ENCODE measurements at regions not wholly inside any gene's neighbourhood (a gene's known extent, or its start where the extent isn't known, plus 50 kb on each side); places are given as distances from the start of the nearest gene placed in this dataset.

DNA sequence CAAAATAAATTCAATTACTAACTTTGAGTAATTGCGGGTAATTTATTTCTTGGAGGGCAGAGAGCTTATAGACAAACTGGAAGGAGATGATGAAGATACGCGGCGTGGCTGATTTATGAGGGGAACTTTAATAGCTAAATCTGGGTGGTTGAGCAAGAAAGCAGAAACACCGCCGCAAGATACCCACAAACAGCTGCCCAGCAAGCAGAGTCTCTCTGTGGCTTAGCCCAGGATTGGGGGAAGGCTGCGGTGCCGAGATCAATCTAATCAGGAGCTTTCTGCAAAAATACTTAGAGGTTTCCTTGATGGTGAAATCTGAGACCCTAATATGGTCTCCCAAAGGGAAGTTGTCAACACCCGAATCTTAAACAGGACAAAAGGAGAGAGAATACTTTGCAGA lies 94.9 kb upstream of the MGMT start:
- DNase-seq = no peak

DNA sequence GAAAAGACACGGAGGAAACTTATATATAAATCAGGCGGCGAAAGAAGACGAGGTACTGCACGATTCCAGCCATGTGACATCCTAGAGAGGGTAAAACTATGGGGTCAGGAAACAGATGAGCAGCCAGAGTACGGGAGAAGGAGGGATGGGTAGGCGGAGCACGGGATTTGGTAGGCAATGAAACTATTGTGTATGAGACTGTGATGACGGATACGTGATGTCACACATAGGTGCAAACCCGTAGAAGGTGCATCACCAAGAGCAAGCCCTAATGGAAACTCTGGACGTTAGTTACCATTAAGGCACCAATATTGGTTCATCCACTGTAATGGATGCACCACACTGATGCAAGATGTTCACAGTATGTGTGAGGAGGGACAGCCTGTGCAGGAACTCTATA lies 93.8 kb upstream of the MGMT start:
- DNase-seq = no peak

DNA sequence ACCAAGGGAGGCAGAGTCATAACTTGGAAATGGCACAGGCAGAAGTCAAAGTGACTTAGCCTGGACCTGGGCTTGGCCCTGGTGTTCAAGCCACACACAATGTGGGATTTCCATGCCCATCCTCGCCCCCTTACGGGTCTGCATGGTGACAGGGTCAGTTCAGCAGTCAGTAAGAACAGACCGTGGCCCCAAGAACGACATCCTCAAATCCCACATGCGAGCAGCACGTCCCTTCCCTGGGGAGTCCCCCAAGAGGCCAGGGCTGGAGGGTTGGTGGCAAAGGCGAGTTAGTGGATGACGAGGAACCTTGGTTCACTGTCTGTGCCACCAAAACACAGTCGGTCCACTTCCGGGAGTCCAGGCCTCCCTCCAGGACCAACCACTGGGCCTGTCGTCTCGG lies 93.3 kb upstream of the MGMT start:
- DNase-seq = no peak

DNA sequence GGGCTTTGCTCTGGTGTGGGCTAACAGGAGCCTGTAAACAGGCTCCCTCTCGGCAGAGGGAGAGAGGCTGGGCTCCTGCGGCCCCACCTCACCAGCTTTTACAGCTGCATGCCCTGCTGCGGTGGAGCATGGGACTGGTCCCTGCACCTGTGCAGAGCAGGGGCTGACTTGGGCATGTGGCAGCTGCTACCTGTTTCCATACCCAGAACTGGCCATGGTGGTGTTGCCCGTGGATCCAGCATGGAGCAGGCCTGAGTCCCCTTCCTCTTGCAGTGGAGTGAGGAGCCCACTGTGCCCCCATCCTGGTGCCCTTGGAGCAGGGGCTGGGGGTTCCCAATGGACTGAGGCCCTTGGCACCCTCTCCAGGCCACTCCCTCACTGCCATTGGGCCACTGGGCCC lies 91.9 kb upstream of the MGMT start:
- no peak for DNase-seq

DNA sequence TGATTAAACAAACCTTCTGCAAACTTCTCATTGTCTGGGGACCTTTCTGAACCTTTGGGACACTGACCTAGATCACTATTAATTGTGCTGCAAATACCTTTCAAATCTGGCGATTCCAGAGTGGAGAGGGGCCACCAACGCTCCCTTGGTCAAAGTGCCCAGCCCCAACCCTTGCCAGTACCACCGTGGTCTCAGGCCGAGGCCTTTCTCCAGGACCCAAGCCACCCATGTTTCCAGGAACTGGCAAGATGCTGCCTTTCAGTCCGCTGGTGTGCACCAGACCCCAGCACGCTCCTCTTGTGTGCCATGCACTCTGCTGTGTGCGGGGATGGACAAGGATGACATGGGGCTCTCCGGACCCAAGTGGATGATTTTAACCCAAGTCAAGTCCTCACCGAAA lies 91.1 kb upstream of the MGMT start:
- DNase-seq = no peak

DNA sequence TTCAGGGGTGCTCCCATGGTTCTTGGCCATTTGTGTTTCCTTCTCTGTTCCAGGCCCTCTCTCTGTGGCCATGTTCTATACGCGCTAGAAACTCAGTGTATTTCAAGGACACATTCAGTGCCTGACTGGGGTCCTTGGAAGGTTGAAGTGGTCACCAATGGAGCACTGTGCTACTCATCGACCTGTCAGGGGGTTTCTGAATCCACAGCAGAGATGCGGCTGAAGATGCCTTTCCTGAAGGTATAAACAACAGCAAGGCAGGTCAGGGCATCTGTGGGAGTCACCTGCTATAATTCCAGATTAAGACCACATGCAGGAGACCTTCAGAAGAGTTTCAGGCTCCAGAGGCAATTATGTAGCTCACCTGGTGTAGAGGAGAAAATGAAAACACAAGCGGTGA lies 86.8 kb upstream of the MGMT start:
- no peak for DNase-seq

DNA sequence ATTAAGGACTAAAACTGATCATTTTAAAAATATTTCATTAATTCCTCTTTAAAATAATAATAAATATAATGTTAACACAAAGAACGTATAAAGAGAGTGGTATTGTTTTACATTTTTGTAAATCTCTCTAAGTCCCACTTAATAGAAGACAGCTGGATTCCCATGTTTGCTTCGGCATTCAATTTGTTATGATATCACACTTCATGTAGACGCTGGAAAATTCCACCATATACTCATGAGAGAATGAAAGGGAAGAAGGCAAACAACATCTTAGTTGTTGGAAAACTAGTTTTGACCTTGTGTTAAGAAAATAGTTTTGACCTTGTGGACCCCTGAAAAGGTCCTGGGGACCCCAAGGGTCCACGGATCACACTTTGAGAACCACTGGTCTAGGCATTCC lies 85.3 kb upstream of the MGMT start:
- no peak for DNase-seq

DNA sequence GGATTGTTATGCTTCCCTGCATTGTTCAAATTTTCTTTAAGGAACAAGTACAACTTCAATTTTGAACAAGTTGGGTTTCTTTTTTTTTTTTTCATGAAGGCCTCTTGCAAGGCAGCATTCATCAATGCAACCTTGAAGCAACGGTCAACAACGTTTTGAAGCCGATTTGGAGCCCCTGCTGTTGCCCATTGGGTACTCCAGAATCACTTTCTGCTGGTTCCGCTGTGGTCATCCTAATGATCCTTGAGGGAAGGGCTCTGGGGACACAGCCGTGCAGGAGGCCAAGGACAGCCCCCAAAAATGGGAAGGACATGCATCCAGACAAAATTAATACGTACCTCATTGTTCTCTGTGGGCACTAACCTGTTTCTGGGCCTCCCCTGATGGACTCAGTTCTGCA lies 84.6 kb upstream of the MGMT start:
- no peak for DNase-seq

DNA sequence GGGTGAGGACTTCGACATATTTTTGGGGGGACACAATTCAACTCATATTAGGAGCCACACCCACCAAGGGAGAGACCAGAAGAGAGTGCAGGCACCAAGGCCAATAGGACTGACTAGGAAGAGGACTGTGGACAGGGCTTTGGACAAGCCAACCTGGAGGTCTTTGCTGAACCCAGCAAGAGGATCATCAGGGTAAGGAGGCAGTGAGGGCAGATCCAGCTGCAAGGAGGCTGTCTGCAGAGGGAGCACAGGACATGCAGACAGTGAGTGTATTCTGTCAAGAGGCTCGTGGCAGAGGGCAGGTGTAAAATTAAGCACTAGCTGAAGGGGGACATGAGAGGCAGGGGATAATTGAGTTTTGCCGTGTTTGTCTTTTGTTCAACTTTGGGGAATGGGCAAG lies 83.4 kb upstream of the MGMT start:
- no peak for DNase-seq

DNA sequence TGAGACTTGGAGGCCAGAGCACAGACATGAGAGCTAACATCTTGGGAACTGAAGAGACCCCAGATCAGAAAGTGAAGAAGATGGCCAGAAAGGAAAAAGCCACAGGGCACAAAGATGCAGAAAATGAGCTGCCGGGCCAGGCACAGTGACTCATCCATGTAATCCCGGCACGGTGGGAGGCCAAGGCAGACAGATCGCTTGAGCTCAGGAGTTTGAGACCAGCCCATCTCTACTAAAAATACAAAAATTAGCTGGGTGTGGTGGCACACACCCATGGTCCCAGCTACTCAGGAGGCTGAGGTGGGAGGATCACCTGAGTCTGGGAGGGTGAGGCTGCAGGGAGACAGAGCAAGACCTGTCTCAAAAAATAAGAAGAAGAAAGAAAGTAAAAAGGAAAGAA lies 81.4 kb upstream of the MGMT start:
- DNase-seq = no peak

DNA sequence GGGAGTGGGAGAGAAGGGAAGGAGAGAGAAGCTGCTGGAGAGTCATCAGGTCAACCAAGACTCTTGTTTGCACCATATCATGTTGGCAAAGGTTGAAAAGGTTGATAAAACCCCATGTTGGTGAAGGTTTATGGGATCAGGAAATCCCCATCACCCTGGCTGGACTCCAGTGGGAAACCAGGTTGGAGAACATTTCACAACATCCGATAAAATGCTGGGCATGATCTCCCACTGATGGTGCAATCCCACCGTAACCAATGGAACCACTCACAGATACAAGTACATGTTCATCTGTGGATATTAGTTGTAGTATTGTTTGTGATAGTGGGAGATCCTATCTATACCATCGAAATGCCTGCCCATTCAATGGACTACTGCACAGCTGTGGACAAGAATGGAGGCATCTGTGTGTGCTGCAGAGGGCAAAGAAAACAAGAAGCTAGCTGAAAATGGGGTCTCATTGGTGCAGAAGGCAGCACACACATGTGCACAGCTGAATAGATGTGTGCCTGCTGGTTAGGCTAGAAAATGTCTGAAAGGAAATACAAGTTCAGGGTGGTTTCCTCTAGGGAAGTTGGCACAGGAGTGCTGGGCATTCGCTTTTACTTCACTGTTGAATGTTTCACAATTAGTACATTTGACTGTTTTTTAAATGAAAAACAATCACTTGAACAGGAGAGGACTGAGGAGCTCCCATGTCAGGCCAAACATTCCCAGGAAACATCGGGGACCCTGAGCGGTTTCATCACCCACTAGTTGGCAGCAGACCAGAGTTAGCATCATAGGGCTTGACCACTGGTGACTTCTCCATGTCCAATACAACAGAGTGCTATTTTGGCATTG lies 80.4 kb upstream of the MGMT start:
- no peak for DNase-seq

DNA sequence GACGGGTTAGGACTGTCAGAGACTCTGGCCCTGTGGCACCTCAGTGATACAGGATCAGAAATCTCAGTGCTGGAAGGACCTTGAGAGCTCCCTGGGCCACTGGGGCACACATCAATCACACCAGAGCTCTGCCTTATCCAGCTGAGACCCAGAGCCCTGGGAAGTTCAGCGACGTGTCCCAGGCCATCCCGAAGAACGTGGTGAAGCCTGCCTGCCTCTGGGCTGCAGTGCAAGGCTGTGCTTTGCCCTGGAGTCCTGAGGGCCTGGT lies 79.8 kb upstream of the MGMT start:
- DNase-seq = no peak

DNA sequence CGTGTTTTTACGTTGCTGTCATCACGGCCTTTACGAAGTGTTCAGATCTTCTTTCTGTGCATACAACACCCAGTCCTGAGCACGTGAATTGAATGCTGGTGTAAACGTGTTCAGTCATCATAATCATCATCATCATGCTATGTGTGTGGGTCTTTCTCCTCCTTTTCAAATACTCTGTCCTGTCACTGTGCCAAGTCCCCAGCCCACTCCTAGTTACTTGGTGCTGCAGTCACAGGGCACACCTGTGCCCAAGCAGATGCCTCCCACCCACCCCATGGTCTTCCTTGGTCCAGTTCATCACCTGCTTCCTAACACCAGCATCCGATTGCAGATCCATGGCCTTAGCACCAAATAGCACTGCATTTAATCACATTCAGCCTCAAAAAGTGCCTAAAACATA lies 78.6 kb upstream of the MGMT start:
- no peak for DNase-seq

DNA sequence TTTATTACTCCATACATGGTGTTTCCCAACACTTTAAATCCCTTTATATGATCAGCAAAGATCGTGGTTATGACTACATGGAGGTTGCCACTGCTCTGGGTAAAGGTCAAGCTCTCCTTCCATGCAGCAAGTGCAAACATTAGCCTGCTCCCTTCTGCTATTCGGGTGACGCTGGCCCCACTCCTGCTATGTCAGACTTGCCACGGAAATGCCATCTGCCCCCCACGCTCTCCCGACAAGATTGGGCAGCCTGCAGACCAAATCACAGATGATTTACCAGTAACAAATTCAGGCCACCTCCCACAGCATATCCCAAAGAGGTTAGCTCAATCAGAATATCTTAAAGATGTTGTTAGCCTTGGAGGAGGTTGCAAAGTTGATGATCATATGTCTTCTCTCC lies 77.8 kb upstream of the MGMT start:
- DNase-seq = no peak

DNA sequence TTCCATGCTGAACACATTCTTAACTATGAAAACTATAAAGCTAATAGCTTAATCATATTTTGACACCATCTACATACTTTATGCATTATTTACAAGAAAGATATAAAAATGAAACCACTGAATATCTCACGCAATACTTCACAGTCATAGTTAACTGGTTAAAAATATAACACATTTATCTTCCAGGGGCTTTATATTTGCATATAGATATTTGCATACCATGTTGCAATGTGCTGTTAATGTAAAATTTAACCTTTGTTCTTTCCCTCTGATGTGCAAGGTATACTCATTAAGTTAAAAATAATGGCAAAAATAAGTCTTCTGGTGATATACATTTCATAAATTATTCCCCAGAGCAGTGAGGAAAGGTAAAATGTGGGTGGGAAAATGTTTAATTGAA lies 76.9 kb upstream of the MGMT start:
- no peak for DNase-seq

DNA sequence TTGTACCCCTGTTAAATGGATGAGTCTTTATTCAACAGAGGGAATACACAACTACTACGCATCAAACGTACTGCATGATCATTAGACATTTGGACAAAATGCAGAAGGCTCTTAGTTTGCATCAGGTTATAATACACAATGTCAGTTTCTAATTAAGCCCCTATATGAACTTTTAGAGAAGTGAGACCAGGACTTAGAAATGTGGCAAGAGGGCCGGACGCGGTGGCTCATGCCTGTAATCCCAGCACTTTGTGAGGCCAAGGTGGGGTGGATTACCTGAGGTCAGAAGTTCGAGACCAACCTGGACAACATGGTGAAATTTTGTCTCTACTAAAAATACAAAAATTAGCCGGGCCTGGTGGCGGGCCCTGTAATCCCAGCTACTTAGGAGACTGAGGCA lies 76.3 kb upstream of the MGMT start:
- no peak for DNase-seq

DNA sequence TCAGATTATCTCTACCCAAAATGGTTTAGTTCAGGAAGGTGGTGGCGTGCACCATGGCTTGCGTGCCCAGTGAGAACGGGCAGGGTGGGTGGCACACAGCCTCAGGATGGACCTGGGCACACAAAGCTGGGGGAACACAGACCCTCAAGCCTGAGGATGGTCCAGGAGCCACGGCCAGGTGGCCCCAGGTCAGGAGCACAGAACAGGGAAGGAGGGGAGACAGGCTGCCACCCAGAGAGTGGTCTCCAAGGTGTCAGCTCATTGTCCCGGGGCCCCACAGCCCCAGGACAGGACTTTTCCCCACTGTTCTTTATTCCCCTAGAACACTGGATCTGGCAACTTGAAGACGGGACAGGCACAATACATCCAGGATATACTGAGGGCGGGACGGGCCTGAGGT lies 75.6 kb upstream of the MGMT start:
- DNase-seq = no peak

DNA sequence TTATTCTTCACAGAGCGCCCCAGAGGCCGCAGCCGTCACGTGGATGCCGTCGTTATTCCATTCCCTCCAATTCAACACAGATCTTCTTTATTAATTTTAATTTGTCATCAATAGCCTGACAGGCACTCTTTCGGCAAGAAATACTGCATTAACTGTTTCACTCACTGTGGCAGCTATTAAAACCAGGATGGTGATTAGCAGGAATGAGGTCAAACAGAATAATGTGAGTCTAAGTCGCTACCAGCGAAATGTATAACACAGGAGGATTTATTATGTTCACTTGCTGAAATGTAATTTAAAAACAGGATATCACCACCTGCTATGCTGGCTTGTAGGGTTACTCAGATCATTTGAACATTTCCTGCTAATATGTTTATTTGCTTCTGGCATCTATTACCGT lies 74.2 kb upstream of the MGMT start:
- no peak for DNase-seq

DNA sequence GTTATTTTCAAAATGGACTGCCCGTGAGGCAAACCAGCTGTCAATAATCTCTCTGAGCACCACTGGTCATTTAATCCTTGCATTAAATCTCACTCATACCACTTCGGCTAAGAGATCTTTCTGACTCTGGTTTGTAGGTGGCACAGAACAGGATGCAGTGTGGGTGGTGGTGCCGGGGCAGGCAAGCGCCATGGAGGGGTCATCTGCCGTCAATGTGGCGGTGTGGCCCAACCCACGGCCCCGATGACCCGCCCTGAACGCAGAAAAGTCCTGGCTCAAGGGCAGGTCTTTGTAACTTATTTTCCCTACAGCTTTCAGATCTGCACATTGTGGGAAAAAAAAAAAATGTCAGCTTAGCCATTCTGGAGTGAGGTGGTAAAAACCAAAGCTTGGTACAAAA lies 73.2 kb upstream of the MGMT start:
- no peak for DNase-seq

DNA sequence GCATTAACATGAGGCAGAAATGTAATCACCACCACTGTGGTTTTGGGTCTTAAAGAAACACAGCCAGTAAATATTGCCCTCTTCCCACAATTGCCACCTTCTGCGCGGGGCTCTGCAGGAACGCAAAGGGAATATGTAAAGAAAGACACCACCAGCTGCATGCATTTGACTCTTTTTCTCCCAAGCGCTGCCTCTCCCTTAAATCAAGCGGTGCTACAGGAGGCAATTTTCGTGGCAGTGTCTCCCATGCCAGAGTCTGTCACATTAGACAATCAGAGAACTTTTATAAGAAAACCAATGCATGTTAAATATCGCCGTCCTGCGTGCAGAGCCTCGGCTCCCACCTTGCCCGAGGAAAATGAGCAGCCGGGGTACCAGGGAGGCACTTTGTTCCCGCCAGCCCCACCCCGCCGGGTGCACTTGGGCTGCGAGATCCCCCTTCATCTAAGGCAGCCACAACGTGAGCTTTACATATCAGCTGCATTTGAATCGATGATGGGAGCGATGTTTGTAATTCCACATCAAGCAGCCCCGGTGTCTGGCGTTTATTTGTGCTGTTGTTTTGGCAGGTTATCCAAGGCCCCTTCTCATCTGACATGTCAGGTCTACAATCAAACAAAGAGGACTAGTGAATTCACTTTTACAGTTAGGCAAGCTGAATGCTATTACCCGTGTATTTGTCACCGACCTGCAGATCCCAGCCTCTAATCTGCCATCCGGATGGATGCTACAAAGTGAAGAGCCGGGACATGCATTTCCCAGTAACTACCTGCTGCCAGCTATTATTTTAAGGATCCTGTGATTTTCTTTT lies 72.3 kb upstream of the MGMT start:
- DNase-seq = no peak

DNA sequence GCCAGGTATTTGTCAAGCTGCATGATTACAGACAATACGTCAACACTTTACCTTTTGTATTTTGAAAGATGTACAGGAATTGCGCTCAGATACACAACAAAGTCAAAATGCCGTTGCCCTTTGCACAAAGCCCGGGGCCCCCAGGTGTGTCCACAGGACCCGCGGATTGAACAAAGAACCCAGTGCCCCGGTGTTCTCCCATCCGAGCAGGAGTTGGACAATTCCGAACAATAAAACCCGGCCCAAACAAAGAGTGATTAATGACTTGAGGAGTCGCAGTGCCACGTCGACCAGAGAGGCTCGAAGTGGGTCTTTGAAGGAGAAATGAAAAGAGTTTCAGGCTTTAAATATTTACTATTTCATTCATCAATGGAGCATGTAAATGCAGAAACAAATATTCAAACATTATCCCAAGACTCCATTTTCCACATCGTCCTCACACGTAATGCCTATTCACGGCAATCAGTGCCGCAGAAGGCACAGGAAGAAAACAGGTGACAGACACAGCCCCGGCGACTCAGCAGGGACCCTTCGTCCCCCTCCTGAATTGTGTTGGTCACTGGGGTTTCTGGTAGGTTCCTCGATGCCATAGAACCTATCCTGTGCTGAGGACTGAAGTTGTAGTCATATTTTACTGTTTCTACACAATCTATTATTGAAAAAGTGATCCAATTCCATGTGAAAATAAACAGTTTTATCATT lies 70.9 kb upstream of the MGMT start:
- DNase-seq = no peak

DNA sequence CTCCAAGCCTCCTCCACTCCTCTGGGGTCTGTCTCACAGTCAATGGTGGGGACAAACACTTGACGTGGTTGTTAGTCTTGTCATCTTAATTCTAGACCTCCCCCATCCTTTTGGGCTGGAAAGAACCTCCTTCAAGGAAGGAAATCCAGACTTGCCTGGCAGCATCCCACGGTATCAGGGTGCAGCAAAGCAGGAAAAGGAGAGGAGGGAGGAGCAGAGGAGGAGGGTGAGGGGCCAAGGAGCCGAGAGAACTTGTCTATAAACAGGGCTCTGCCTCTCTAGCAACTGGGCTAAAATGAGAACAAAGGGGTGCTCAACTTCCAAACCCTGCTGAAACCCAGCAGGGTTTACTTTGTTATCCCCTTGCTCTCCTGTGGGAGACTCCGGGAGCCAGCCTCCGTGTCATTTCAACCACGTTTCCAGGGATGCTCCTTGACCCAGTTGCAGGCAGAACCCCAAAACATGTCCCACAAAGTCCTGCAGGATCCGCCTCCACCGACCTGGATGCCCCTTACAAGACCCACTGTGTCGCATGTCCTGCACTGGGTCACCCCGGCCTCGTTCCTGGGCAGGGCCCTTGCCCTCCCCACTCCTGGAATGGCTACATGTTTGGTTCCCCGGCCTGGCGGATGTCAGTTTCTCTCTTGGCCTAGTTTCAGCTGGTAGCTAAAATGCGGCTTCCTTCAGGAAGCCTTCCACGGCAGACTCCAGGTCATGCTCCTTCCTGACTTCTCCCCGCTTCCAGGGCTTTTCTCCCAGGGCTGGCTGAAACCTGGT lies 69.7 kb upstream of the MGMT start:
- no peak for DNase-seq

Measured in anterior cingulate cortex (tissue), 58 donors.